ENCODE measurements at regions not wholly inside any gene's neighbourhood (a gene's known extent, or its start where the extent isn't known, plus 50 kb on each side); places are given as distances from the start of the nearest gene placed in this dataset.

DNA sequence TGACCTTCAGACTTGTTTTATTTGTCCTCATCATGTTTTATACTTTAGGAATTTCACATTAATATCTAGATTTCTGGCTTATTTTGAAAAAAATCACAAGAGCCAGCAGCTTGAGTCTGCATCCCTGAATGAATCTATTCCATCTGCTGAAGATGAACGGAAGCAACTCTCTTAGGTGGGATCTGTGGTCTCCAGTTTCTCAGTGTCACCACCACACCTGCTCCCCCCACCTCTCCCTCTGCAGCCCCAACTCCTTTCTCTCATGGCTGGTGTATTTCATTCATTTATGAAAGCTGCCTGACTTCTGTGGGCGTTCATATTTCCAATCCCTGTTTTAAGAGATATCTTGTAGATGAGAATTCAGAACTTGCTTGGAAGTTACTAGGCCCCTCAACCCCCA lies 102.1 kb upstream of the AGBL1 start:
- POLR2A ChIA-PET, result interaction anchor here (1.0 kb wide), 1 partner anchor 48 kb away, joined by 3 read pairs; no protein-coding TSS in a partner anchor
- Mint-ChIP-seq H3K9me3 (ENCODE audit: unreplicated experiment) (no peaks in the 10 kb centered on the region), H3K4me1 (ENCODE audit: insufficient read depth, unreplicated experiment) (no peaks in the 10 kb centered on the region), H3K27me3 (ENCODE audit: insufficient read depth, unreplicated experiment) (no peaks in the 10 kb centered on the region), H3K27ac (ENCODE audit: low read depth, unreplicated experiment) (no peak overlapping the region), H3K36me3 (ENCODE audit: insufficient read depth, unreplicated experiment) (peaks cover 6% of the 10 kb centered on the region), H3K4me3 (ENCODE audit: unreplicated experiment) (no peak overlapping the region)
- BruUV-seq (replicated peaks), result no TSS peak
- intact Hi-C loops (cut with micrococcal nuclease), result no loop called here
- TF ChIP-seq, protein P1, sequence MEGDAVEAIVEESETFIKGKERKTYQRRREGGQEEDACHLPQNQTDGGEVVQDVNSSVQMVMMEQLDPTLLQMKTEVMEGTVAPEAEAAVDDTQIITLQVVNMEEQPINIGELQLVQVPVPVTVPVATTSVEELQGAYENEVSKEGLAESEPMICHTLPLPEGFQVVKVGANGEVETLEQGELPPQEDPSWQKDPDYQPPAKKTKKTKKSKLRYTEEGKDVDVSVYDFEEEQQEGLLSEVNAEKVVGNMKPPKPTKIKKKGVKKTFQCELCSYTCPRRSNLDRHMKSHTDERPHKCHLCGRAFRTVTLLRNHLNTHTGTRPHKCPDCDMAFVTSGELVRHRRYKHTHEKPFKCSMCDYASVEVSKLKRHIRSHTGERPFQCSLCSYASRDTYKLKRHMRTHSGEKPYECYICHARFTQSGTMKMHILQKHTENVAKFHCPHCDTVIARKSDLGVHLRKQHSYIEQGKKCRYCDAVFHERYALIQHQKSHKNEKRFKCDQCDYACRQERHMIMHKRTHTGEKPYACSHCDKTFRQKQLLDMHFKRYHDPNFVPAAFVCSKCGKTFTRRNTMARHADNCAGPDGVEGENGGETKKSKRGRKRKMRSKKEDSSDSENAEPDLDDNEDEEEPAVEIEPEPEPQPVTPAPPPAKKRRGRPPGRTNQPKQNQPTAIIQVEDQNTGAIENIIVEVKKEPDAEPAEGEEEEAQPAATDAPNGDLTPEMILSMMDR (IDR thresholded peaks at IDR 0.05; ENCODE audit: unreplicated experiment), result no peak
- DNase-seq (ENCODE audit: unreplicated experiment), result no peak
- CTCF ChIA-PET, result interaction anchor here (0.8 kb wide), 1 partner anchor 11 kb away, joined by 3 read pairs; no protein-coding TSS in a partner anchor

DNA sequence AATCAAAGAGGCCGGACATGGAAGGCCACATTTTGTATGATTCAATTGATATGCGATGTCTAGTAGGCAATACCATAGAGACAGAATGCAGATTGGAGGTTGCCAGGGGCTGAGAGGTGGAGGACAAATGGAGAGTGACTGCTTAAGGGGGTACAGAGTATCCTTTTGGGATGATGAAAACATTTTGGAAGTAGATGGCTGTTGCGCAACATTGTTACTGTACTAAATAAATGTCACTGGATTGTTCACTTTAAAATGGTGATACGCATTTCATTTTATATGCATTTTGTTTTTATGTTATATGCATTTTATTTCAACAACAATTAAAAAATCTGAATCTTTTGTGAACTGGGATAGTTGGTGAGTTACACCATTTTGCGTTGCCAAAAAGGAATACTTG lies 99.7 kb upstream of the AGBL1 start:
- CTCF ChIA-PET, result no interaction called here
- H3K9me3 Mint-ChIP-seq (ENCODE audit: unreplicated experiment), result no peaks in the 10 kb centered on the region
- H3K4me1 Mint-ChIP-seq (ENCODE audit: insufficient read depth, unreplicated experiment), result no peaks in the 10 kb centered on the region

DNA sequence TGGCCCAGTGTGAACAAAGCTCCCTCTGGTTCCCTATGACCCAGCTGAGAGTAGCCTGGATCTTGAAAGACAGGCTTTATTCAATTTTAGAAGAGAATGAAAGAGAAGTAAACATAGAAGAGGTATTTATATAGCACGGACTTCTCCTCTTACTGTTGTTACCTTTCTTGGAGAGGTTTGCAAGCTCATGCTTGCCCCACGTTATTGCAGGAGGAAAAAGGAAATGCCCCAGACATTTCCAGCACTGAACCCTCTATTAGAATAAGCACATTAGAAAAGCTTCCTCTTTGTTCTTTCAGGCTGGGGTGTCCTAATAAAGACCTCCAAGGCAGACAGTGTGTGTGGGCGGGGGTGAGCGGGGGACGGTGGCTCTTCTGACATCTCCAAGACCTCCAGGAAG lies 98.7 kb upstream of the AGBL1 start:
- TF ChIP-seq, protein P1 (IDR thresholded peaks at IDR 0.05; ENCODE audit: unreplicated experiment), result no peak
- H3K27ac Mint-ChIP-seq (ENCODE audit: low read depth, unreplicated experiment), result no peak overlapping the region
- no peak overlapping the region for H3K4me3 Mint-ChIP-seq (ENCODE audit: unreplicated experiment)
- no peaks in the 10 kb centered on the region for H3K4me1 Mint-ChIP-seq (ENCODE audit: insufficient read depth, unreplicated experiment)
- H3K9me3 Mint-ChIP-seq (ENCODE audit: unreplicated experiment), result no peaks in the 10 kb centered on the region
- no peak for DNase-seq (ENCODE audit: unreplicated experiment)
- no TSS peak for BruUV-seq (replicated peaks)
- ChIA-PET CTCF (interaction anchor here (0.6 to 1.1 kb wide), 2 partner anchors 82 to 122 kb away, joined by 3 read pairs; no protein-coding TSS in a partner anchor), POLR2A (no interaction called here)
- H3K36me3 Mint-ChIP-seq (ENCODE audit: insufficient read depth, unreplicated experiment), result peaks cover 6% of the 10 kb centered on the region
- no peaks in the 10 kb centered on the region for H3K27me3 Mint-ChIP-seq (ENCODE audit: insufficient read depth, unreplicated experiment)
- intact Hi-C loops (cut with micrococcal nuclease), result no loop called here

More for the DNA sequence above, 99.7 kb upstream of the AGBL1 start:
- Mint-ChIP-seq H3K36me3 (ENCODE audit: insufficient read depth, unreplicated experiment) (peaks cover 6% of the 10 kb centered on the region), H3K4me3 (ENCODE audit: unreplicated experiment) (no peak overlapping the region), H3K27me3 (ENCODE audit: insufficient read depth, unreplicated experiment) (no peaks in the 10 kb centered on the region), H3K27ac (ENCODE audit: low read depth, unreplicated experiment) (no peak overlapping the region)
- no peak for DNase-seq (ENCODE audit: unreplicated experiment)
- intact Hi-C loops (cut with micrococcal nuclease), result no loop called here
- TF ChIP-seq, protein P1 (IDR thresholded peaks at IDR 0.05; ENCODE audit: unreplicated experiment), result no peak
- POLR2A ChIA-PET, result no interaction called here
- no TSS peak for BruUV-seq (replicated peaks)

DNA sequence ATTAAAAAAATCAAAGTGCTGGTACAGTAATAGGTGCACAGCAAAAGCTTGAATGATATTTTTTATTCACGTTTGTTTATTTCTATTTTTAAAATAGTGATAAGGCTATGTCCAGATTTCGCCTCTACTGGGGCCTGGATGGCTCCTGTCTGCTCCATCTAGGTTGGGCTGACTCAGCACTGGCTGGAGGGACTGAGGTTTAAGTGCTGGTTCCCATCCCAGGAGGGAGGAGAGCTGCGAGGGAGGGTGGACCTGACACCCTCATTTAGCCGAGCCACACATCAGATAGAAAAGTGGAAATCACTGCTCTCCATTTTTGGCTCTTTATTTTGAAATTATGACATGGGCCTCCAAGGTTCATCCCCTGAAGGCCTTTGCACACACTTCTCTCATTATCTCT lies 95.4 kb upstream of the AGBL1 start:
- Mint-ChIP-seq H3K4me3 (ENCODE audit: unreplicated experiment) (no peak overlapping the region), H3K9me3 (ENCODE audit: unreplicated experiment) (no peaks in the 10 kb centered on the region), H3K4me1 (ENCODE audit: insufficient read depth, unreplicated experiment) (no peaks in the 10 kb centered on the region), H3K27ac (ENCODE audit: low read depth, unreplicated experiment) (no peak overlapping the region), H3K27me3 (ENCODE audit: insufficient read depth, unreplicated experiment) (no peaks in the 10 kb centered on the region), H3K36me3 (ENCODE audit: insufficient read depth, unreplicated experiment) (no peaks in the 10 kb centered on the region)
- CTCF ChIA-PET, result interaction anchor here (0.5 to 1.3 kb wide), 3 partner anchors 16 to 143 kb away, joined by 3 to 6 read pairs (median 3); no protein-coding TSS in a partner anchor
- DNase-seq (ENCODE audit: unreplicated experiment), result no peak
- POLR2A ChIA-PET, result no interaction called here
- BruUV-seq (replicated peaks), result no TSS peak
- TF ChIP-seq, protein P1 (IDR thresholded peaks at IDR 0.05; ENCODE audit: unreplicated experiment), result no peak
- intact Hi-C loops (cut with micrococcal nuclease), result no loop called here

Data from MCF 10A (cell line).